ENCODE measurements at regions not wholly inside any gene's neighbourhood (a gene's known extent, or its start where the extent isn't known, plus 50 kb on each side); places are given as distances from the start of the nearest gene placed in this dataset.

DNA sequence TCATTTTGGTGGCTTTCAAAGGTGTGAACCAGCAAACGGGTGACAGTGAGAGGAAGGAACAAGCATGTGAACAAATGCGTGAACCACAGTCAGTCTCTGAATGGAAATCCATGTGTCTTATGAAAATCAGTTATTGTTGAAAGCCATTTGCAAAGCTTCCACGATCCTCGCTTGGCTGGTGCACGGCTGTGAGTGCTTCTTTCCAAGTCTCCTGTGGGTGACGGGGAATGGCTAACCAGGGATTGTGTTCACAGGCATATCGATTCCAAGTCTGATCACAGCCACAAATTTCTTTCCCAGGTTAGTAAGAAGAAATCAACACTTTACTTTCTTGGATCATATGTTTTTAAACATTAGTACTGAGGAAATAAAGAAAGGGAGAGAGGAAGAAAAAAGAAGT lies 556.9 kb upstream of the RBFOX1 start:
- TF ChIP-seq, protein P1, sequence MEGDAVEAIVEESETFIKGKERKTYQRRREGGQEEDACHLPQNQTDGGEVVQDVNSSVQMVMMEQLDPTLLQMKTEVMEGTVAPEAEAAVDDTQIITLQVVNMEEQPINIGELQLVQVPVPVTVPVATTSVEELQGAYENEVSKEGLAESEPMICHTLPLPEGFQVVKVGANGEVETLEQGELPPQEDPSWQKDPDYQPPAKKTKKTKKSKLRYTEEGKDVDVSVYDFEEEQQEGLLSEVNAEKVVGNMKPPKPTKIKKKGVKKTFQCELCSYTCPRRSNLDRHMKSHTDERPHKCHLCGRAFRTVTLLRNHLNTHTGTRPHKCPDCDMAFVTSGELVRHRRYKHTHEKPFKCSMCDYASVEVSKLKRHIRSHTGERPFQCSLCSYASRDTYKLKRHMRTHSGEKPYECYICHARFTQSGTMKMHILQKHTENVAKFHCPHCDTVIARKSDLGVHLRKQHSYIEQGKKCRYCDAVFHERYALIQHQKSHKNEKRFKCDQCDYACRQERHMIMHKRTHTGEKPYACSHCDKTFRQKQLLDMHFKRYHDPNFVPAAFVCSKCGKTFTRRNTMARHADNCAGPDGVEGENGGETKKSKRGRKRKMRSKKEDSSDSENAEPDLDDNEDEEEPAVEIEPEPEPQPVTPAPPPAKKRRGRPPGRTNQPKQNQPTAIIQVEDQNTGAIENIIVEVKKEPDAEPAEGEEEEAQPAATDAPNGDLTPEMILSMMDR (IDR thresholded peaks at IDR 0.05): no peak
- TF ChIP-seq POLR2A (IDR thresholded peaks at IDR 0.05): no peak
- Histone ChIP-seq H3K4me3 (no peak overlapping the region), H3K4me1 (no peaks in the 10 kb centered on the region), H3K27ac (no peak overlapping the region), H3K9me3 (no peaks in the 10 kb centered on the region), H3K36me3 (no peaks in the 10 kb centered on the region), H3K27me3 (no peaks in the 10 kb centered on the region)
- intact Hi-C loops (cut with DNase I): no loop called here
- DNase-seq: no peak
- ATAC-seq: no peak
- 80 to 85% (median 83%) methylated on average over 7 of the region's 7 CpGs for WGBS, 4 donors

DNA sequence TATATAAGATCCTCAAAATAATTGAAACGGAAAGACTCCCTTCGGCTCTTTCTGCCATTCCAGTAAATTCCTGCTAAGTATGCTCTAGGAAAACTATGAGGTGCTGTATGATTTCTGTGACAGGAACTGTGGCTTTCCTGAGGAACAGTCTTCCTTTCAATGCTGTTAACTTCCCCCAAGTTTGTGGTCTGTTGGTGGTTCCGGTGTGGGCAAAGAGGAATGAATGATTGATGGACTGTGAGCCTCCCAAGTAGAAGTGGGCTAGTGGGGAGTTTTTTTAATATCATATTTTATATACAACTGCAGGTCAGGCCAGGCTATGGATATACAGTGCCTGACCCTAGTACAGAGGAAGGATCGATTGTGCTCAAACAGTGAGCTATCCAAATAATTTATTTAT lies 560.7 kb upstream of the RBFOX1 start:
- Histone ChIP-seq H3K9me3 (no peaks in the 10 kb centered on the region), H3K4me3 (no peak overlapping the region), H3K27ac (no peak overlapping the region), H3K27me3 (no peaks in the 10 kb centered on the region), H3K36me3 (no peaks in the 10 kb centered on the region), H3K4me1 (no peaks in the 10 kb centered on the region)
- DNase-seq (no peak), ATAC-seq (no peak)
- intact Hi-C loops (cut with DNase I): no loop called here
- no peak for TF ChIP-seq POLR2A (IDR thresholded peaks at IDR 0.05)
- TF ChIP-seq, protein P1 (IDR thresholded peaks at IDR 0.05): no peak
- 65 to 82% (median 76%) methylated on average over 4 of the region's 4 CpGs for WGBS, 4 donors

DNA sequence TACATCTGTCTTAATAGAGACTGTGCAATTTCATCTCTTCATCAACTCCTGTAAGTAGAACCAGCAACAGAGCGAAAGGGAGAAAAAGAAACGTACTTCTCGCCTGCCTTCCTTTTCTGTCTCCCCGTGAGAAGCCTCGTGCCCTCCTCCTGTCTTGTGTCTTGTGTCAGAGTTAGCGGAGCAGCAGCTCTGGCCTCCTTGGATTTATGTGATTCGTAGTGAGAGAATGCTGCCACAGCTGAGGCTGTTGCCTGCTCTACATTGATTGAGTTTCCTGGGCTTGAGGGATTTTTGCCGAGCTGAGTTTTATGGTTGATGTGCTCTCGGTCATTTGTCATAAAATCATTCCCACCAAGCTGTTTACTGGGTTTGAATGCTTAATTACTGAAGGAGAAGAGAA lies 579.1 kb upstream of the RBFOX1 start:
- no peak overlapping the region for H3K4me3 ChIP-seq
- WGBS, 4 donors: 45 to 53% (median 50%) methylated on average over 9 of the region's 9 CpGs
- peaks cover 0 to 5% (median 0%) of the 10 kb centered on the region in 12 donors for H3K9me3 ChIP-seq
- no peak for TF ChIP-seq POLR2A (IDR thresholded peaks at IDR 0.05)
- TF ChIP-seq, protein P1 (IDR thresholded peaks at IDR 0.05): no peak
- peaks cover 0 to 5% (median 0%) of the 10 kb centered on the region in 9 donors for H3K27me3 ChIP-seq
- DNase-seq (no peak), ATAC-seq (no peak)
- H3K4me1 ChIP-seq: no peaks in the 10 kb centered on the region
- intact Hi-C loops (cut with DNase I): no loop called here
- H3K36me3 ChIP-seq: no peaks in the 10 kb centered on the region
- no peak overlapping the region for H3K27ac ChIP-seq

DNA sequence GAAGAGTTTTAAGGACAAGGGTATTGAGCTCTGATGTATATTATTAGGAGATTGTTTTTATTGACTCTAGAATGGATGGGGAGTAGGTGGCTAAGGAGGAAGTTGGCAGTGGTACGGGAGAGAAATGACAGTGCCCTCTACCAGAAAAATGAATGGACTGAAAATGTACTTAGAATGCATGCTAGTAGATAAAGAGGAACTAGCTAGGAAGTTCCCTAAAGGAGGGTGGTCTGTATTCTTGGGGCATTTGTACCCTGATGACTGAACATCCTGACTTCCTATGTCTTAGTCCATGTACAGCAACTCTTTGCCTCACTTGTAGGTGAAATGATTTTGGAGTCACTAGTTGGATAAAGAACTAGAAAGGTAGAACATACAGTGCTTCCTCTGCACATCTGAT lies 581.5 kb upstream of the RBFOX1 start:
- Histone ChIP-seq H3K27ac (no peak overlapping the region), H3K4me3 (no peak overlapping the region), H3K27me3 (peaks cover 0 to 2% (median 0%) of the 10 kb centered on the region in 9 donors), H3K9me3 (peaks cover 0 to 6% (median 0%) of the 10 kb centered on the region in 12 donors), H3K36me3 (no peaks in the 10 kb centered on the region), H3K4me1 (no peaks in the 10 kb centered on the region)
- DNase-seq: no peak
- no peak for TF ChIP-seq POLR2A (IDR thresholded peaks at IDR 0.05)
- TF ChIP-seq, protein P1 (IDR thresholded peaks at IDR 0.05): no peak
- ATAC-seq: no peak
- intact Hi-C loops (cut with DNase I): no loop called here
- WGBS, 4 donors: 67 to 81% (median 75%) methylated on average over 1 of the region's 1 CpG

All from heart left ventricle (tissue), 16 donors.